ENCODE measurements at regions not wholly inside any gene's neighbourhood (a gene's known extent, or its start where the extent isn't known, plus 50 kb on each side); places are given as distances from the start of the nearest gene placed in this dataset.

DNA sequence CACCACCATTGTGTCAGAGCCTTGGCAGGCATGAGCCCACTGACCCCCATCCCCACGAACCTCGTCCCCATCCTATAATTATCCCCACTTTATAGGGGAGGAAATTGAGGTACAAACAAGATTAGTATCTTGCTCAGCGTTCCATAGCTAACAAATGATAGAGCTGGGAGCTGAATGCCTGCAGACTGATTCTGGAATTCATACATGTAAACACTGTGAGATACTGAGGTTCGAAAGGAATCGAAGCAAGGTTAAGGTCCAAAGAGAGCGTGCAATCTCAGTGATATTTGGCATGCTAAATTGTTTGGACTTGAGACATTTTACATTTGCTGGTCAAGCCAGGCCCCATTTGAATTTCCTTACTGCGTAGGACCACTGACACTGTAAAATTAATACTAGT lies 746.6 kb downstream of the COL12A1 start:
- in situ Hi-C loops (cut with MboI; ENCODE audit: low sequenced_read_pairs in 4 of 4) (no loop called here), intact Hi-C loops (cut with DNase I; ENCODE audit: low total_unique reads) (no loop called here)
- DNase-seq (no peak), ATAC-seq (no peak)
- Histone ChIP-seq H3K9me3 (no peaks in the 10 kb centered on the region), H3K27me3 (no peaks in the 10 kb centered on the region), H3K4me1 (no peaks in the 10 kb centered on the region), H3K27ac (no peak overlapping the region), H3K36me3 (no peaks in the 10 kb centered on the region), H3K4me3 (no peak overlapping the region)
- TF ChIP-seq, protein P1, sequence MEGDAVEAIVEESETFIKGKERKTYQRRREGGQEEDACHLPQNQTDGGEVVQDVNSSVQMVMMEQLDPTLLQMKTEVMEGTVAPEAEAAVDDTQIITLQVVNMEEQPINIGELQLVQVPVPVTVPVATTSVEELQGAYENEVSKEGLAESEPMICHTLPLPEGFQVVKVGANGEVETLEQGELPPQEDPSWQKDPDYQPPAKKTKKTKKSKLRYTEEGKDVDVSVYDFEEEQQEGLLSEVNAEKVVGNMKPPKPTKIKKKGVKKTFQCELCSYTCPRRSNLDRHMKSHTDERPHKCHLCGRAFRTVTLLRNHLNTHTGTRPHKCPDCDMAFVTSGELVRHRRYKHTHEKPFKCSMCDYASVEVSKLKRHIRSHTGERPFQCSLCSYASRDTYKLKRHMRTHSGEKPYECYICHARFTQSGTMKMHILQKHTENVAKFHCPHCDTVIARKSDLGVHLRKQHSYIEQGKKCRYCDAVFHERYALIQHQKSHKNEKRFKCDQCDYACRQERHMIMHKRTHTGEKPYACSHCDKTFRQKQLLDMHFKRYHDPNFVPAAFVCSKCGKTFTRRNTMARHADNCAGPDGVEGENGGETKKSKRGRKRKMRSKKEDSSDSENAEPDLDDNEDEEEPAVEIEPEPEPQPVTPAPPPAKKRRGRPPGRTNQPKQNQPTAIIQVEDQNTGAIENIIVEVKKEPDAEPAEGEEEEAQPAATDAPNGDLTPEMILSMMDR (IDR thresholded peaks at IDR 0.05 in 4 of 5, conservative IDR thresholded peaks at IDR 0.05 in 1 of 5), result no peak
- TF ChIP-seq POLR2A (IDR thresholded peaks at IDR 0.05), result no peak

DNA sequence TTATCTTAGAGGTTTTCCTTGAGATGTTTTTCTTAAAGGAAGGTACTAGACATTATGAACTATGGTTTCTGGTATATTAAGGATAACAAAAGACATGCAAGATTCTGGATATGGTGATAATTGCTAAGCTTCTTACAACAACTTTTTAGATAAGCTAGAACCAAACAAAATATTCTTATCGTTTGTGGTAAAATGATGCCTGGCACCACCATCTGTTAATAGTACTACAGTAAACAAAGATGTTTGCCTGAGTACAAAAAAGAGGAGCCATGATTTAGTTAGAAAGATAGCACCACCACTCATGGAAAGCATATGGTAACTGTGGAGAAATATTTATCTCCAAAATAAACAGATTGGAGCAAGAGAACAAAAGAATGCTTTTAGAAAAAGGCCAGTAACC lies 747.3 kb downstream of the COL12A1 start:
- ATAC-seq, result no peak
- H3K9me3 ChIP-seq, result no peaks in the 10 kb centered on the region
- TF ChIP-seq POLR2A (IDR thresholded peaks at IDR 0.05), result no peak
- TF ChIP-seq, protein P1 (IDR thresholded peaks at IDR 0.05 in 4 of 5, conservative IDR thresholded peaks at IDR 0.05 in 1 of 5), result no peak
- no peak for DNase-seq
- H3K4me3 ChIP-seq, result no peak overlapping the region
- no peak overlapping the region for H3K27ac ChIP-seq
- H3K4me1 ChIP-seq, result no peaks in the 10 kb centered on the region
- intact Hi-C loops (cut with DNase I; ENCODE audit: low total_unique reads), result no loop called here
- no peaks in the 10 kb centered on the region for H3K36me3 ChIP-seq
- in situ Hi-C loops (cut with MboI; ENCODE audit: low sequenced_read_pairs in 4 of 4), result no loop called here
- H3K27me3 ChIP-seq, result no peaks in the 10 kb centered on the region

DNA sequence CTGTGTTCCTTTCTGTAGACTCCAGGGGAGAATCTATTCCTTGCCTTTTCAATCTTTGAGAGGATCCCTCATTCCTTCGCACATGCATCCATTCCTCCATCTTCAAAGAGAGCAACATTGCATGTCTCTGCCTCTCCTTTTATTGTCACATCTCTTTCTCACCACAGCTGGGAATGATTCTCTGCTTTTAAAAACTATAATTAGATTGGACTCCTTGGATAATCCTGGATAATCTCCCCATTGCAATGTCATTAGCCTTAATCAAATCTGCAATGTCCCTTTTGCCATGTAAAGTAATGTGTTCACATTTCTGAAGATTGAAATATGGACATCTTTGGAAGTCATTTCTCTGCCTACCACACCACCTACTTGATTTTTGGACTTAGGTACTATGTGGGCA lies 750.1 kb downstream of the COL12A1 start:
- TF ChIP-seq, protein P1 (IDR thresholded peaks at IDR 0.05 in 4 of 5, conservative IDR thresholded peaks at IDR 0.05 in 1 of 5), result no peak
- no peak for TF ChIP-seq POLR2A (IDR thresholded peaks at IDR 0.05)
- in situ Hi-C loops (cut with MboI; ENCODE audit: low sequenced_read_pairs in 4 of 4) (no loop called here), intact Hi-C loops (cut with DNase I; ENCODE audit: low total_unique reads) (no loop called here)
- no peak for ATAC-seq
- Histone ChIP-seq H3K27me3 (no peaks in the 10 kb centered on the region), H3K4me3 (no peak overlapping the region), H3K27ac (no peak overlapping the region), H3K9me3 (no peaks in the 10 kb centered on the region), H3K4me1 (no peaks in the 10 kb centered on the region), H3K36me3 (no peaks in the 10 kb centered on the region)
- DNase-seq, result no peak

DNA sequence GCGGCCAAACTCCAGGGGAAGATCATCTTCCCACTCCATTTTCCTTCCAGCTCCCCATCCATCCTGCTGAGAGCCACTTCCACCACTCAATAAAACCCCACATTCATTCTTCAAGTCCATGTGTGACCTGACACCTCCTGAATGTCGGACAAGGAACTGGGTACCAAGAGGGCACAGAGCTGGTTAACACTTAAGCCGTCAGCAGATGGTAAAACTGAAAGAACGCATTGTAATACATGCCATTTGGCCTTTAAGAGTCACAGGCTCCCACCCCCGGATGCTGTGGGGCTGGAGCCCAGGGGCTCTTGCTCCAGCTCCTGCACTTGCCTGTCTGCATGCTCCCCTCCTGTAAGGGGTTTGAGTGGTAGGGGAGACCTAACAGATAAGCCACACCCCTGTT lies 753.9 kb downstream of the COL12A1 start:
- ATAC-seq, result no peak
- intact Hi-C loops (cut with DNase I; ENCODE audit: low total_unique reads), result no loop called here

DNA sequence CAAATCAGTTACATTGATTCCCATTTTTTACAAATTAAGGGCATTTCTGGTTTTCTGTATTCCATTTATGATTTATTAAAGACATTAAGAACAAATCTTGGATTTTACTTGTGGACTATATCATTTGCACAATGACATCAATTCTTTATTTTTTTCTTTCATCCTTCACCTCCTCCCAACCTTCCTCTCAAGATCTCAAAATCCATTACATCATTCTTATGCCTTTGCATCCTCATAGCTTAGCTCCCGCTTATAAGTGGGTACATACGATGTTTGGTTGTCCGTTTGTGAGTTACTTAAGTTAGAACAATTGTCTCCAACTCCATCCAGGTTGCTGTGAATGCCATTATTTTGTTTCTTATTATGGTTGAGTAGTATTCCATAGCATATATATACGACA lies 752.8 kb downstream of the CD109 start:
- Histone ChIP-seq H3K27me3 (no peaks in the 10 kb centered on the region), H3K4me3 (no peak overlapping the region), H3K27ac (no peak overlapping the region), H3K36me3 (no peaks in the 10 kb centered on the region), H3K9me3 (no peaks in the 10 kb centered on the region), H3K4me1 (no peaks in the 10 kb centered on the region)
- in situ Hi-C loops (cut with MboI; ENCODE audit: low sequenced_read_pairs in 4 of 4), result no loop called here
- DNase-seq (no peak), ATAC-seq (no peak)
- intact Hi-C loops (cut with DNase I; ENCODE audit: low total_unique reads), result no loop called here
- TF ChIP-seq POLR2A (IDR thresholded peaks at IDR 0.05), result no peak
- TF ChIP-seq, protein P1 (IDR thresholded peaks at IDR 0.05 in 4 of 5, conservative IDR thresholded peaks at IDR 0.05 in 1 of 5), result no peak

More for the DNA sequence above, 753.9 kb downstream of the COL12A1 start:
- Histone ChIP-seq H3K4me1 (no peaks in the 10 kb centered on the region), H3K27me3 (no peaks in the 10 kb centered on the region), H3K4me3 (no peak overlapping the region), H3K27ac (no peak overlapping the region), H3K9me3 (no peaks in the 10 kb centered on the region), H3K36me3 (no peaks in the 10 kb centered on the region)
- DNase-seq, result no peak
- no peak for TF ChIP-seq POLR2A (IDR thresholded peaks at IDR 0.05)
- TF ChIP-seq, protein P1 (IDR thresholded peaks at IDR 0.05 in 4 of 5, conservative IDR thresholded peaks at IDR 0.05 in 1 of 5), result no peak
- in situ Hi-C loops (cut with MboI; ENCODE audit: low sequenced_read_pairs in 4 of 4), result no loop called here
